Liver (tissue), 8 donors: ENCODE measurements at regions not wholly inside any gene's neighbourhood (a gene's known extent, or its start where the extent isn't known, plus 50 kb on each side); places are given as distances from the start of the nearest gene placed in this dataset.

Experiments
- DNase-seq: peaks from one replicate; pipeline ENCODE4 v3.0.0-alpha.2; 2017; ENCODE audit warnings: low spot score
- H3K27ac ChIP-seq, 2 donors: one replicate each; pipeline ENCODE4 v1.7.0; 2013; ENCODE audit warnings: inconsistent platforms in 2 of 2, low read length in 2 of 2, control low read depth in 1 of 2, low read depth in 1 of 2, mild to moderate bottlenecking in 1 of 2
- H3K27me3 ChIP-seq, 4 donors: one replicate each; pipeline versions ENCODE4 v1.6.1 to v1.7.0; 2013; ENCODE audit warnings: low read length in 3 of 4, inconsistent platforms in 1 of 4, mild to moderate bottlenecking in 1 of 4, moderate library complexity in 1 of 4; ENCODE audit not compliant: control insufficient read depth in 4 of 4, insufficient read depth in 4 of 4
- H3K36me3 ChIP-seq, 4 donors: one replicate each; pipeline versions ENCODE4 v1.6.1 to v1.7.0; 2013; ENCODE audit warnings: low read length in 3 of 4, mild to moderate bottlenecking in 3 of 4, low read depth in 1 of 4, moderate library complexity in 1 of 4; ENCODE audit not compliant: control insufficient read depth in 4 of 4, insufficient read depth in 3 of 4
- H3K4me1 ChIP-seq, 4 donors: one replicate each; pipeline versions ENCODE4 v1.6.1 to v1.7.0; 2013; ENCODE audit warnings: low read length in 3 of 4, mild to moderate bottlenecking in 3 of 4, moderate library complexity in 1 of 4; ENCODE audit not compliant: control insufficient read depth in 4 of 4, insufficient read depth in 4 of 4
- H3K4me3 ChIP-seq, 3 donors: one replicate each; pipeline versions ENCODE4 v1.6.1 to v1.7.0; 2013; ENCODE audit warnings: low read length in 3 of 3, control low read depth in 1 of 3, low read depth in 1 of 3, mild to moderate bottlenecking in 1 of 3
- H3K9ac ChIP-seq, 2 donors: one replicate each; pipeline ENCODE4 v1.7.0; 2013; ENCODE audit warnings: low read length in 2 of 2, mild to moderate bottlenecking in 2 of 2, moderate library complexity in 2 of 2, control low read depth in 1 of 2, low read depth in 1 of 2
- H3K9me3 ChIP-seq, 4 donors: one replicate each; pipeline versions ENCODE4 v1.6.1 to v1.7.0; 2013; ENCODE audit warnings: low read length in 3 of 4; ENCODE audit not compliant: control insufficient read depth in 4 of 4
- EGR1 ChIP-seq, 2 donors: IDR thresholded peaks; 2 replicates each; pipeline ENCODE4 v1.6.1; 2016 to 2018; ENCODE audit warnings: antibody characterized with exemption in 2 of 2, low read depth in 2 of 2
- FOXA1 ChIP-seq: IDR thresholded peaks from 2 replicates; pipeline ENCODE4 v1.6.1; 2016; ENCODE audit warnings: antibody characterized with exemption
- FOXA2 ChIP-seq: IDR thresholded peaks from 2 replicates; pipeline ENCODE4 v1.6.1; 2016; ENCODE audit warnings: antibody characterized with exemption
- GABPA ChIP-seq, 2 donors: IDR thresholded peaks in 1 of 2; conservative IDR thresholded peaks in 1 of 2; 2 replicates each; pipeline ENCODE4 v1.6.1; 2016; ENCODE audit warnings: antibody characterized with exemption in 2 of 2, mild to moderate bottlenecking in 1 of 2, moderate library complexity in 1 of 2
- HNF4A ChIP-seq, 2 donors: conservative IDR thresholded peaks; 2 replicates each; pipeline ENCODE4 v1.6.1; 2016; ENCODE audit warnings: antibody characterized with exemption in 2 of 2, mild to moderate bottlenecking in 2 of 2
- HNF4G ChIP-seq: IDR thresholded peaks from 2 replicates; pipeline ENCODE4 v1.6.1; 2016; ENCODE audit warnings: antibody characterized with exemption
- JUND ChIP-seq, 2 donors: IDR thresholded peaks; 2 replicates each; pipeline ENCODE4 v1.6.1; 2016; ENCODE audit warnings: antibody characterized with exemption in 2 of 2
- NR2F2 ChIP-seq: IDR thresholded peaks from 2 replicates; pipeline ENCODE4 v1.6.1; 2016; ENCODE audit warnings: antibody characterized with exemption
- RAD21 ChIP-seq, 2 donors: IDR thresholded peaks; 2 replicates each; pipeline ENCODE4 v1.6.1; 2016; ENCODE audit warnings: antibody characterized with exemption in 2 of 2, mild to moderate bottlenecking in 2 of 2
- REST ChIP-seq: IDR thresholded peaks from 2 replicates; pipeline ENCODE4 v1.6.1; 2016; ENCODE audit warnings: antibody characterized with exemption, mild to moderate bottlenecking
- RXRA ChIP-seq, 2 donors: IDR thresholded peaks; 2 replicates each; pipeline ENCODE4 v1.6.1; 2017 to 2018; ENCODE audit warnings: antibody characterized with exemption in 2 of 2, mild to moderate bottlenecking in 1 of 2
- SP1 ChIP-seq: IDR thresholded peaks from 2 replicates; pipeline ENCODE4 v1.6.1; 2018; ENCODE audit warnings: antibody characterized with exemption, mild to moderate bottlenecking
- TAF1 ChIP-seq: conservative IDR thresholded peaks from 2 replicates; pipeline ENCODE4 v1.6.1; 2016; ENCODE audit warnings: antibody characterized with exemption, mild to moderate bottlenecking
- YY1 ChIP-seq: IDR thresholded peaks from 2 replicates; pipeline ENCODE4 v1.6.1; 2016; ENCODE audit warnings: antibody characterized with exemption, mild to moderate bottlenecking
- ZBTB33 ChIP-seq: IDR thresholded peaks from 2 replicates; pipeline ENCODE4 v1.6.1; 2016; ENCODE audit warnings: antibody characterized with exemption
- WGBS: extraction: QIAGEN DNeasy Blood & Tissue Kit; methylation state at CpG from one replicate; pipeline ENCODE4 v1.1.7; 2013; 5-methylcytosine and 5-hydroxymethylcytosine counted together
- TF ChIP-seq, protein P1 (sequence below): IDR thresholded peaks from 2 replicates; pipeline ENCODE4 v1.6.1; 2016; ENCODE audit warnings: antibody characterized with exemption
- TF ChIP-seq, protein P2 (sequence below): fragments of 150-350 bp; IDR thresholded peaks from 2 replicates; pipeline ENCODE4 v1.5.1; 2017; ENCODE audit warnings: improper control_type of control experiment, low read depth, low read length; ENCODE audit not compliant: missing input control
- TF ChIP-seq, protein P3 (sequence below): IDR thresholded peaks from 2 replicates; pipeline ENCODE4 v1.6.1; 2016; ENCODE audit warnings: antibody characterized with exemption
- donor health status: healthy.
- donor health status: healthy.
- donor health status: healthy.
- donor health status: healthy.
- donor health status: healthy.

GRCh38 chrX:144717682-144718081 lies 529.6 kb upstream of the SPANXN1 start:
- no peak for TF ChIP-seq HNF4A (conservative IDR thresholded peaks at IDR 0.05)
- no peak for TF ChIP-seq RXRA (IDR thresholded peaks at IDR 0.05)
- TF ChIP-seq SP1, result no peak
- TF ChIP-seq HNF4G, result no peak
- no peak for TF ChIP-seq REST
- TF ChIP-seq EGR1 (IDR thresholded peaks at IDR 0.05; ENCODE audit: low read depth in 2 of 2), result no peak
- TF ChIP-seq ZBTB33, result no peak
- TF ChIP-seq, protein P1, sequence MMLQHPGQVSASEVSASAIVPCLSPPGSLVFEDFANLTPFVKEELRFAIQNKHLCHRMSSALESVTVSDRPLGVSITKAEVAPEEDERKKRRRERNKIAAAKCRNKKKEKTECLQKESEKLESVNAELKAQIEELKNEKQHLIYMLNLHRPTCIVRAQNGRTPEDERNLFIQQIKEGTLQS, result no peak
- TF ChIP-seq JUND (IDR thresholded peaks at IDR 0.05), result no peak
- no peak for TF ChIP-seq GABPA (IDR thresholded peaks at IDR 0.05 in 1 of 2, conservative IDR thresholded peaks at IDR 0.05 in 1 of 2)
- no peak for TF ChIP-seq TAF1
- no peak for TF ChIP-seq FOXA1
- TF ChIP-seq RAD21 (IDR thresholded peaks at IDR 0.05), result no peak
- TF ChIP-seq, protein P2, sequence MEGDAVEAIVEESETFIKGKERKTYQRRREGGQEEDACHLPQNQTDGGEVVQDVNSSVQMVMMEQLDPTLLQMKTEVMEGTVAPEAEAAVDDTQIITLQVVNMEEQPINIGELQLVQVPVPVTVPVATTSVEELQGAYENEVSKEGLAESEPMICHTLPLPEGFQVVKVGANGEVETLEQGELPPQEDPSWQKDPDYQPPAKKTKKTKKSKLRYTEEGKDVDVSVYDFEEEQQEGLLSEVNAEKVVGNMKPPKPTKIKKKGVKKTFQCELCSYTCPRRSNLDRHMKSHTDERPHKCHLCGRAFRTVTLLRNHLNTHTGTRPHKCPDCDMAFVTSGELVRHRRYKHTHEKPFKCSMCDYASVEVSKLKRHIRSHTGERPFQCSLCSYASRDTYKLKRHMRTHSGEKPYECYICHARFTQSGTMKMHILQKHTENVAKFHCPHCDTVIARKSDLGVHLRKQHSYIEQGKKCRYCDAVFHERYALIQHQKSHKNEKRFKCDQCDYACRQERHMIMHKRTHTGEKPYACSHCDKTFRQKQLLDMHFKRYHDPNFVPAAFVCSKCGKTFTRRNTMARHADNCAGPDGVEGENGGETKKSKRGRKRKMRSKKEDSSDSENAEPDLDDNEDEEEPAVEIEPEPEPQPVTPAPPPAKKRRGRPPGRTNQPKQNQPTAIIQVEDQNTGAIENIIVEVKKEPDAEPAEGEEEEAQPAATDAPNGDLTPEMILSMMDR, result no peak
- TF ChIP-seq, protein P3, sequence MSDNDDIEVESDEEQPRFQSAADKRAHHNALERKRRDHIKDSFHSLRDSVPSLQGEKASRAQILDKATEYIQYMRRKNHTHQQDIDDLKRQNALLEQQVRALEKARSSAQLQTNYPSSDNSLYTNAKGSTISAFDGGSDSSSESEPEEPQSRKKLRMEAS, result no peak
- TF ChIP-seq FOXA2, result no peak
- no peak for TF ChIP-seq YY1
- TF ChIP-seq NR2F2, result no peak
- Histone ChIP-seq H3K27me3 (peaks cover 0 to 2% (median 0%) of the 10 kb centered on the region in 4 donors), H3K9ac (no peak overlapping the region), H3K4me3 (no peak overlapping the region), H3K4me1 (no peaks in the 10 kb centered on the region), H3K27ac (no peak overlapping the region), H3K9me3 (no peaks in the 10 kb centered on the region), H3K36me3 (no peaks in the 10 kb centered on the region)
- WGBS, result 84% methylated on average over 1 of the region's 1 CpG
- DNase-seq, result no peak
